ENCODE measurements at regions not wholly inside any gene's neighbourhood (a gene's known extent, or its start where the extent isn't known, plus 50 kb on each side); places are given as distances from the start of the nearest gene placed in this dataset.

GRCh38 chr5:79876456-79876855 is 114.6 kb downstream of the MTX3 start:
- no peak overlapping the region for H4K8ac ChIP-seq (ENCODE audit: low read depth, low read length)
- H3K18ac ChIP-seq (ENCODE audit: low read length): no peak overlapping the region
- no peak for DNase-seq
- no peak overlapping the region for H2BK120ac ChIP-seq (ENCODE audit: low read depth, low read length)
- no peaks in the 10 kb centered on the region for H3K79me1 ChIP-seq (ENCODE audit: low read length)
- no peak overlapping the region for H3K23ac ChIP-seq (ENCODE audit: low read length)
- H3K9ac ChIP-seq (ENCODE audit: low read length): no peak overlapping the region
- no peaks in the 10 kb centered on the region for H3K4me1 ChIP-seq (ENCODE audit: control insufficient read depth, low read depth, low read length)
- H4K5ac ChIP-seq (ENCODE audit: low read length): no peak overlapping the region
- no peaks in the 10 kb centered on the region for H3K79me2 ChIP-seq (ENCODE audit: control insufficient read depth, insufficient read depth, low read length)
- H3K27ac ChIP-seq (ENCODE audit: low read depth, low read length): no peak overlapping the region
- no peak overlapping the region for H2AK5ac ChIP-seq (ENCODE audit: low read length)
- H3K36me3 ChIP-seq (ENCODE audit: control insufficient read depth, insufficient read depth, low read length): no peaks in the 10 kb centered on the region
- WGBS (ENCODE audit: extremely low coverage, insufficient coverage, low lambda C conversion rate): no CpG with 5 or more reads among the region's 1 CpG
- no peak overlapping the region for H3K4me3 ChIP-seq (ENCODE audit: low read length)
- no peak overlapping the region for H2BK15ac ChIP-seq (replicated peaks; ENCODE audit: low read depth)
- H3K4ac ChIP-seq (ENCODE audit: low read depth, low read length): no peak overlapping the region
- H2BK5ac ChIP-seq (ENCODE audit: low read length): no peak overlapping the region
- no peak overlapping the region for H3K4me2 ChIP-seq (ENCODE audit: low read length)
- no peaks in the 10 kb centered on the region for H3K27me3 ChIP-seq (ENCODE audit: insufficient read depth, low read length, poor library complexity)
- H3K56ac ChIP-seq (ENCODE audit: low read length): no peak overlapping the region

GRCh38 chr5:79875230-79875629 is 115.8 kb downstream of the MTX3 start:
- no peak overlapping the region for H3K9ac ChIP-seq (ENCODE audit: low read length)

GRCh38 chr5:79873187-79873586 is 117.9 kb downstream of the MTX3 start:
- no CpG with 5 or more reads among the region's 8 CpGs for WGBS (ENCODE audit: extremely low coverage, insufficient coverage, low lambda C conversion rate)
- Histone ChIP-seq H3K79me1 (ENCODE audit: low read length) (no peaks in the 10 kb centered on the region), H3K27me3 (ENCODE audit: insufficient read depth, low read length, poor library complexity) (no peaks in the 10 kb centered on the region), H3K56ac (ENCODE audit: low read length) (no peak overlapping the region), H2BK5ac (ENCODE audit: low read length) (no peak overlapping the region), H3K4me3 (ENCODE audit: low read length) (no peak overlapping the region), H3K4me1 (ENCODE audit: control insufficient read depth, low read depth, low read length) (no peaks in the 10 kb centered on the region), H3K4ac (ENCODE audit: low read depth, low read length) (no peak overlapping the region), H3K79me2 (ENCODE audit: control insufficient read depth, insufficient read depth, low read length) (no peaks in the 10 kb centered on the region), H3K9ac (ENCODE audit: low read length) (no peak overlapping the region), H4K8ac (ENCODE audit: low read depth, low read length) (no peak overlapping the region), H2BK120ac (ENCODE audit: low read depth, low read length) (no peak overlapping the region), H3K18ac (ENCODE audit: low read length) (no peak overlapping the region), H4K5ac (ENCODE audit: low read length) (no peak overlapping the region), H3K36me3 (ENCODE audit: control insufficient read depth, insufficient read depth, low read length) (no peaks in the 10 kb centered on the region), H3K27ac (ENCODE audit: low read depth, low read length) (no peak overlapping the region), H3K23ac (ENCODE audit: low read length) (no peak overlapping the region), H2BK15ac (replicated peaks; ENCODE audit: low read depth) (no peak overlapping the region), H3K4me2 (ENCODE audit: low read length) (no peak overlapping the region), H2AK5ac (ENCODE audit: low read length) (no peak overlapping the region)
- DNase-seq: no peak

More at GRCh38 chr5:79875230-79875629, 115.8 kb downstream of the MTX3 start:
- Histone ChIP-seq H3K79me2 (ENCODE audit: control insufficient read depth, insufficient read depth, low read length) (no peaks in the 10 kb centered on the region), H3K4me2 (ENCODE audit: low read length) (no peak overlapping the region), H3K4me3 (ENCODE audit: low read length) (no peak overlapping the region), H3K27me3 (ENCODE audit: insufficient read depth, low read length, poor library complexity) (no peaks in the 10 kb centered on the region), H3K56ac (ENCODE audit: low read length) (no peak overlapping the region), H3K4me1 (ENCODE audit: control insufficient read depth, low read depth, low read length) (no peaks in the 10 kb centered on the region), H2BK15ac (replicated peaks; ENCODE audit: low read depth) (no peak overlapping the region), H3K4ac (ENCODE audit: low read depth, low read length) (no peak overlapping the region), H2AK5ac (ENCODE audit: low read length) (no peak overlapping the region), H3K23ac (ENCODE audit: low read length) (no peak overlapping the region), H4K5ac (ENCODE audit: low read length) (no peak overlapping the region), H2BK120ac (ENCODE audit: low read depth, low read length) (no peak overlapping the region), H2BK5ac (ENCODE audit: low read length) (no peak overlapping the region), H3K79me1 (ENCODE audit: low read length) (no peaks in the 10 kb centered on the region), H3K36me3 (ENCODE audit: control insufficient read depth, insufficient read depth, low read length) (no peaks in the 10 kb centered on the region), H3K27ac (ENCODE audit: low read depth, low read length) (no peak overlapping the region), H3K18ac (ENCODE audit: low read length) (no peak overlapping the region), H4K8ac (ENCODE audit: low read depth, low read length) (no peak overlapping the region)
- DNase-seq: no peak
- WGBS (ENCODE audit: extremely low coverage, insufficient coverage, low lambda C conversion rate): no CpG with 5 or more reads among the region's 10 CpGs

- no peak overlapping the region for H3K18ac ChIP-seq (ENCODE audit: low read length)
- no peak overlapping the region for H2BK15ac ChIP-seq (replicated peaks; ENCODE audit: low read depth)
- no peak overlapping the region for H3K4me2 ChIP-seq (ENCODE audit: low read length)
- H2AK5ac ChIP-seq (ENCODE audit: low read length): no peak overlapping the region
- H3K9ac ChIP-seq (ENCODE audit: low read length): no peak overlapping the region
- H3K4me1 ChIP-seq (ENCODE audit: control insufficient read depth, low read depth, low read length): no peaks in the 10 kb centered on the region
- H3K36me3 ChIP-seq (ENCODE audit: control insufficient read depth, insufficient read depth, low read length): no peaks in the 10 kb centered on the region
- no peak overlapping the region for H2BK5ac ChIP-seq (ENCODE audit: low read length)
- no peak for DNase-seq
- H3K27ac ChIP-seq (ENCODE audit: low read depth, low read length): no peak overlapping the region
- H3K56ac ChIP-seq (ENCODE audit: low read length): no peak overlapping the region
- H2BK120ac ChIP-seq (ENCODE audit: low read depth, low read length): no peak overlapping the region
- WGBS (ENCODE audit: extremely low coverage, insufficient coverage, low lambda C conversion rate): no CpG with 5 or more reads among the region's 3 CpGs
- no peaks in the 10 kb centered on the region for H3K79me1 ChIP-seq (ENCODE audit: low read length)
- H3K4ac ChIP-seq (ENCODE audit: low read depth, low read length): no peak overlapping the region
- no peaks in the 10 kb centered on the region for H3K27me3 ChIP-seq (ENCODE audit: insufficient read depth, low read length, poor library complexity)
- no peak overlapping the region for H3K4me3 ChIP-seq (ENCODE audit: low read length)
- no peak overlapping the region for H4K8ac ChIP-seq (ENCODE audit: low read depth, low read length)
- H3K23ac ChIP-seq (ENCODE audit: low read length): no peak overlapping the region
- H4K5ac ChIP-seq (ENCODE audit: low read length): no peak overlapping the region
- no peaks in the 10 kb centered on the region for H3K79me2 ChIP-seq (ENCODE audit: control insufficient read depth, insufficient read depth, low read length)
These were observed 118.8 kb downstream of the MTX3 start for GRCh38 chr5:79872291-79872690.

- Histone ChIP-seq H3K79me1 (ENCODE audit: low read length) (no peaks in the 10 kb centered on the region), H3K79me2 (ENCODE audit: control insufficient read depth, insufficient read depth, low read length) (no peaks in the 10 kb centered on the region), H3K4me1 (ENCODE audit: control insufficient read depth, low read depth, low read length) (no peaks in the 10 kb centered on the region), H3K27ac (ENCODE audit: low read depth, low read length) (no peak overlapping the region), H3K18ac (ENCODE audit: low read length) (no peak overlapping the region), H3K9ac (ENCODE audit: low read length) (no peak overlapping the region), H3K4me3 (ENCODE audit: low read length) (no peak overlapping the region), H3K56ac (ENCODE audit: low read length) (no peak overlapping the region), H4K5ac (ENCODE audit: low read length) (no peak overlapping the region), H2BK5ac (ENCODE audit: low read length) (no peak overlapping the region), H2BK15ac (replicated peaks; ENCODE audit: low read depth) (no peak overlapping the region), H2BK120ac (ENCODE audit: low read depth, low read length) (no peak overlapping the region), H3K23ac (ENCODE audit: low read length) (no peak overlapping the region), H3K4ac (ENCODE audit: low read depth, low read length) (no peak overlapping the region), H4K8ac (ENCODE audit: low read depth, low read length) (no peak overlapping the region), H3K36me3 (ENCODE audit: control insufficient read depth, insufficient read depth, low read length) (no peaks in the 10 kb centered on the region), H3K4me2 (ENCODE audit: low read length) (no peak overlapping the region), H2AK5ac (ENCODE audit: low read length) (no peak overlapping the region), H3K27me3 (ENCODE audit: insufficient read depth, low read length, poor library complexity) (no peaks in the 10 kb centered on the region)
- no CpG with 5 or more reads among the region's 8 CpGs for WGBS (ENCODE audit: extremely low coverage, insufficient coverage, low lambda C conversion rate)
- no peak for DNase-seq
These were observed 119.5 kb downstream of the MTX3 start for GRCh38 chr5:79871364-79872120.

GRCh38 chr5:79868163-79868670 is 122.8 kb downstream of the MTX3 start:
- no peak overlapping the region for H3K56ac ChIP-seq (ENCODE audit: low read length)
- H3K79me1 ChIP-seq (ENCODE audit: low read length): no peaks in the 10 kb centered on the region
- no peaks in the 10 kb centered on the region for H3K4me1 ChIP-seq (ENCODE audit: control insufficient read depth, low read depth, low read length)
- no peak overlapping the region for H2BK15ac ChIP-seq (replicated peaks; ENCODE audit: low read depth)
- H4K8ac ChIP-seq (ENCODE audit: low read depth, low read length): no peak overlapping the region
- WGBS (ENCODE audit: extremely low coverage, insufficient coverage, low lambda C conversion rate): no CpG with 5 or more reads among the region's 5 CpGs
- no peaks in the 10 kb centered on the region for H3K36me3 ChIP-seq (ENCODE audit: control insufficient read depth, insufficient read depth, low read length)
- no peak overlapping the region for H2AK5ac ChIP-seq (ENCODE audit: low read length)
- no peaks in the 10 kb centered on the region for H3K27me3 ChIP-seq (ENCODE audit: insufficient read depth, low read length, poor library complexity)
- DNase-seq: no peak
- no peak overlapping the region for H3K9ac ChIP-seq (ENCODE audit: low read length)
- no peak overlapping the region for H3K18ac ChIP-seq (ENCODE audit: low read length)
- H3K4me3 ChIP-seq (ENCODE audit: low read length): no peak overlapping the region
- no peak overlapping the region for H3K23ac ChIP-seq (ENCODE audit: low read length)
- no peak overlapping the region for H3K27ac ChIP-seq (ENCODE audit: low read depth, low read length)
- no peak overlapping the region for H2BK5ac ChIP-seq (ENCODE audit: low read length)
- H4K5ac ChIP-seq (ENCODE audit: low read length): no peak overlapping the region
- no peak overlapping the region for H2BK120ac ChIP-seq (ENCODE audit: low read depth, low read length)
- no peak overlapping the region for H3K4ac ChIP-seq (ENCODE audit: low read depth, low read length)
- no peaks in the 10 kb centered on the region for H3K79me2 ChIP-seq (ENCODE audit: control insufficient read depth, insufficient read depth, low read length)
- no peak overlapping the region for H3K4me2 ChIP-seq (ENCODE audit: low read length)
